HG02571 (cell line): ENCODE measurements at regions not wholly inside any gene's neighbourhood (a gene's known extent, or its start where the extent isn't known, plus 50 kb on each side); places are given as distances from the start of the nearest gene placed in this dataset.

Experiments
- ATAC-seq: cut with Tn5 transposase; IDR thresholded peaks from one replicate; pipeline ENCODE4 v1.9.1; 2021; ENCODE audit warnings: mild to moderate bottlenecking, moderate library complexity; ENCODE audit not compliant: unreplicated experiment

DNA sequence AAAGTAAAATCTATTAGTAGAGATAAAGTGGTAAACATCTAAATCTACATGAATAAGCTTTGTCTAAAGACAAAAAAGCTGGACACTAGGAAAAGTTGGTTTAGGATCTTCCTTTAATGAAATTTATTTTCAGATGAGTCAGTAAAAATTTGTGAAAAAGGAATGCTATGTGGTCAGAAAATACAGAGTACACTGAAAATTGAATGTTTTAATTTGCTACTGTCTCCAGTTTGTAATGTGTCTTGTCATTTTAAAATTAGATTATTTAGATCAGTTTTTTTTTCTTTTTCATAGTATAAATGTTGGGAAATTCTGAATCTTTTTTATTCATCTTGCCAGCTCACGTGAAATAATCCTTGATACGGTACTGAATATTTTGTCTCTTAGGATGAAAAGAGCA, 56.9 kb downstream of the SLITRK6 start:
- ATAC-seq, result no peak

DNA sequence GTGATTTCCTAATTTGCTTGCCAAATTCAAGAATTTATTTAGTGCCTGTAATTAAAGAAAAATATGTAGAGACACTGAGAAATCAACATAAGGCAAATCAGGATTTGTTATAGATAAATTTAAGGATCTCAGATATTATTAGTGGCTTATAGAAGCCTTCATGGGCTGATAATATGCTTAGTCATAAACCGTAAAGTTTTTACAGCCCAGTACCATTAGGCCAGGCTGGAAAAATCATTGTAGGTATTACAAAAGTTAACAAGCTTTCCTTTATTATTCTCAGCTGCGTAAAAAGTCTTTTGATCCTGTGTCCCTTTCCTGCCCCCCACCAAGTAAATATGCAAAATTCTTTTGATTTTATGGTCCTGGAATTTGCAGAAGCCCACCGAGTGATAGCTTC, 58.2 kb downstream of the SLITRK6 start:
- no peak for ATAC-seq

GRCh38 chr13:85738696-85739320, 60.4 kb downstream of the SLITRK6 start:
- no peak for ATAC-seq

DNA sequence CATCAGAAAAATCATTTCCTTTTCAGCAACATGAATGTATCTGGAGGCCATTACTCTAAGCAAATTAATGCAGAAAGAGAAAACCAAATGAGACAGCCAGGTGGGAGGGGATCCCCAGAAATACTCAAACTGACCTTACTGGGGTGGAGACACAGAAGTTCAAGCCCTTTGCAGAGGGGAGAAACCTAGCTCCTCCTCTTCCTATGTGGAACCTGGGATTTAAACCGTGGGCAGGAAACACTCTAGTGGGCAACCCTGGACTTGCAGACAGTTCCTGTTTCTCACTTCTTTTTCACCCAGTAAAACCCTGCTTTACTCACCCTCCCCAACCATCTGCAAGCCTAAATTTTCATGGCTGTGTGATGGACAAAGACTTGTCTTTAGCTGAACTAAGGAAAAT, 61.3 kb downstream of the SLITRK6 start:
- ATAC-seq, result no peak

DNA sequence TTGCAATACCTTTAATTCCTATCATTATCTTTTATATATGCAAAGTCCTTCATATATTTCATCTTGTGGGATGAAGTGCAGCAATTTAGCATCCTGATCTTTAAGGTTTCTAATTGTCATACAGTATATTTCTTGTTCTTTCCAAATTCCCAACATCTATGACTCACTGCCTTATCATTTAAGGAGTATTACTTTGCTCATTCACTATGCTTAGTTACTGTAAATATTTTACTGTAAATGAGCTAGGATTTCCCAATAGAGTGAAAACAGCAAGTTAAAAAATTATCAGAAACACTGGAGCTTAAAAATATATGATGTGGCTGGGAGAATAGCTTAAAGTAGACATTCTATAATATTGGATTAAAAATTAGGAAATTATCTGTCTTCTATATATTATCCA, 69.9 kb downstream of the SLITRK6 start:
- no peak for ATAC-seq

DNA sequence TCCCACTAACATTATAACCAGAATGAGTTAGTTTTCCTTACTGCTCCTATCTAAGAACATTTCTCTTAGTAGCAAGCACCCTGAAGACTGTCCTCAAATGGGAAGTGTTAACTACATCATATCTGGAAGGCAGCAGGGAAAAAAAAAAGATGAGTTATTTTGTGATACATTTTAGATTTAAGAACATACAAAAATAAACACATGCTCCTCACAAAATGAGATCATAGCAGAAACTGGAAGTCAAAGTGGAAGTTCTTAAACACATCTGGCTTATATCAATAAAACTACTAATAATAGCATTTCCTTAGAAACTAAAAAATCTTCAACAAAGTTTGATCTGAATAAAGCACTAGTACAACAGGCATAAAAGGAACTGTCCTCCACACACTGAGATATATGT, 70.4 kb downstream of the SLITRK6 start:
- ATAC-seq, result no peak

DNA sequence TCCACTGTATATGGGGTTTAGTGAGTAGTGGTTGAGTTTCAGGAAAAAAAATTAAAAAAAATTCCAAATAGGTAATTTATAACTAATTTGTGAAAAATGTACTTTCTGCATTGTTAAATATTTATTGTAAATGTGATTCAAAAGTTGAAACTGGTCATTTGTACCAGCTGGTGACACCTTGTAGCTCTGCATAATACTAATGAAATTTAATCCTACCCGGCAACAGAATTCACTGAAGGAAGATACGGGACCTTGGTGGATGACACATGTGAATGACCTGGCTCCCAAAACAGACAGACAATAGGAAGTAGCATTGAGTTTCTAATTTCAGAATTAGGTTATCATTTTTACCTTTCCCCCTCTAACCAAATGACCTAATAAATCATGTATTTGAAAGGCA, 73.8 kb downstream of the SLITRK6 start:
- ATAC-seq, result no peak

GRCh38 chr13:85724546-85725432, 74.4 kb downstream of the SLITRK6 start:
- ATAC-seq, result no peak

- ATAC-seq, result no peak
Measured at GRCh38 chr13:85719749-85720148, 79.5 kb downstream of the SLITRK6 start.

- no peak for ATAC-seq
Measured at GRCh38 chr13:85717921-85718320, 81.3 kb downstream of the SLITRK6 start.

- ATAC-seq, result no peak
Measured at GRCh38 chr13:85710545-85710944, 88.7 kb downstream of the SLITRK6 start.

- no peak for ATAC-seq
Measured at GRCh38 chr13:85709721-85710120, 89.5 kb downstream of the SLITRK6 start.

DNA sequence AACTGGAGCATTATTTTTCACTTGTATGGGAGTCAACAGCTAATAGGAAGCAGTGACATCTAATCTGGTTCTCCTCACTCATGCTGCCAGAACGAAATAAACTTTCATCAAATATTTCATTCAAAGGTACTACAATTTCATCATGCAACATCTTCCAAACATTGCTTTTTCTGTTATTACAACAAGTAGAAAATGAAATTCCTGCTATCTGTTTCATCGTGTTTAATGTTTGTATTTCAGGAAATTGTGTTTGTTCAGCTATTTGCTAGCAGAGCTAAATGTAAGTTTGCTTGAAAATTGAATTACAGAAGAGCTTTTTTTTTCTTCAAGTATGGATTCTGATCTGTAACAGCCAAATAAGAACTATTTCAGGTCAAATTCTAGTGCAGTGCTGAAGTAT, 90.1 kb downstream of the SLITRK6 start:
- ATAC-seq, result no peak

DNA sequence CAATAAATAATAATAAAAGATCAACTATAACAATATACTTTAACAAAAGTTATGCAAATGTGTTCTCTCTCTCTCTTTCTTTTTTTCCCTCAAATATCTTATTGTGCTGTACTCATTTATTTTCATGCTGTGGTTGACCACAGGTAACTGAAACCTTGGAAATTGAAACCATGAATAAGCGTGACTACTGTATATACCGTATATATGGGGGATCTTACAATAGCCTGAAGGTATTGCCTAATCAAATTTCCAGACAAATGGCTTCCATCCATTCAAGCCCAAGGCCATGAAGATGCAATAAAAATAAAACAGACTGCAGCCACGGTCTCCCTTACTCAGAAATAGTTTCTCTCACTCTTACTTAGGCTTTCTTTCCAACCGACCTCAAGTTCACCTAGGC, 98.3 kb downstream of the SLITRK6 start:
- no peak for ATAC-seq

- ATAC-seq, result no peak
Measured at GRCh38 chr13:85698256-85698655, 101.0 kb downstream of the SLITRK6 start.

DNA sequence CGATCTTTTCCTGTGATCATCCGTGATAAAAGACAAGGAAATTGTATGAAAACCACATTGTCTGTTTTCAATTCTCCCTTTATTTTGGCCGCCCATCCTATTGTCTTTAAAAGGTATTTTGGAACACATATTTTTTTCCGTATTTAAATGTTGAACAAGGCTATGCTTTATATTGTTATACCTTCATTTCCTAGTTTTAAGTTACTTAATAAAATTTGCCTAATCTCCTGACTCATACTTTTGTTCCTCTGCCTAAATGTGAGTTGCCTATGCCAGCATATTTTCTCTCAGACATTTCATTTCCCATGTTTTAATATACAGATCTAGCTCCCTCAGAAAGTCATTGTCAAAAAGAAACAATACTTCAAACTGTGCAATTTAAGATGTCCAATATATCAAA, 104.2 kb downstream of the SLITRK6 start:
- ATAC-seq, result no peak

GRCh38 chr13:85693889-85694511, 105.2 kb downstream of the SLITRK6 start:
- no peak for ATAC-seq

DNA sequence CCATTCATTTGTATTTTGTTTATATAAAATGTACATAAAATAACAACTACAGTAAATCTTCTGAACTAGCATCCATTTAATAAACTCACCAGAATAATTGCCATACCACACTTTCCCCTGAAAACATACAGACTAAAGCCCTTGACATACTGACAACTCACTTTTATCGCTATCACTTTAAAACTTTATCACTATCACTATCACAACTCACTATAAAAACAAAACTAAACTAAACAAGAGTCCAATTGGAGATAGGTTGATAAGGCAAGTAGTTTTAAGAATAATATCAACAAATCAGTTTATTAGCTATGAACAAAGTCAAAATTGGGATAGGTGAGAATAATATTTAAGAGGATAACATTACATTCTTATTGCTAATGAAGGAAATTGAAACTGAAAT, 108.9 kb downstream of the SLITRK6 start:
- ATAC-seq, result no peak

- ATAC-seq, result no peak
Measured at GRCh38 chr13:85685436-85685835, 113.8 kb downstream of the SLITRK6 start.

GRCh38 chr13:85675151-85675907, 123.9 kb downstream of the SLITRK6 start:
- ATAC-seq, result no peak

DNA sequence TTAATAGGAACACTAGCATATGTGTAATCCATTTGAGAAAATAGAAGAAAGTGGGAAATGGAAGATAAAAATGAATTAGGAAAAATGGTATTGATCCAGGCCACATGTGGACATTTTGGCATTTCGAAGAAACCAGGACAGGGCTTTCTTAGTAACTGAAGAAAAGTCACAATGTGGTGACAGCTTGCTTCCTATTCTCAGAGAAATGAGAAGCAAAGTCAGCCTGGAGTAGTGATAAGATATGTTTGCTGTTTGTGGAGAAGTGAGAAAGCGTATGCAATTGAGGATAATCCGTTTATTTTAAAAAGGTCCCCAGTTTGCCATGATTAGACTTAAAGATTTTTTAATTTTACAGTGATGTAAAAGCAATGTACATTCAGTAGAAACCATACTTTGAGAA, 127.9 kb downstream of the SLITRK6 start:
- no peak for ATAC-seq
